Liver (tissue), 8 donors: ENCODE measurements at regions not wholly inside any gene's neighbourhood (a gene's known extent, or its start where the extent isn't known, plus 50 kb on each side); places are given as distances from the start of the nearest gene placed in this dataset.

ENCODE experiments used
- DNase-seq: peaks from one replicate; pipeline ENCODE4 v3.0.0-alpha.2; 2017; ENCODE audit warnings: low spot score
- H3K27ac ChIP-seq, 2 donors: one replicate each; pipeline ENCODE4 v1.7.0; 2013; ENCODE audit warnings: inconsistent platforms in 2 of 2, low read length in 2 of 2, control low read depth in 1 of 2, low read depth in 1 of 2, mild to moderate bottlenecking in 1 of 2
- H3K27me3 ChIP-seq, 4 donors: one replicate each; pipeline versions ENCODE4 v1.6.1 to v1.7.0; 2013; ENCODE audit warnings: low read length in 3 of 4, inconsistent platforms in 1 of 4, mild to moderate bottlenecking in 1 of 4, moderate library complexity in 1 of 4; ENCODE audit not compliant: control insufficient read depth in 4 of 4, insufficient read depth in 4 of 4
- H3K36me3 ChIP-seq, 4 donors: one replicate each; pipeline versions ENCODE4 v1.6.1 to v1.7.0; 2013; ENCODE audit warnings: low read length in 3 of 4, mild to moderate bottlenecking in 3 of 4, low read depth in 1 of 4, moderate library complexity in 1 of 4; ENCODE audit not compliant: control insufficient read depth in 4 of 4, insufficient read depth in 3 of 4
- H3K4me1 ChIP-seq, 4 donors: one replicate each; pipeline versions ENCODE4 v1.6.1 to v1.7.0; 2013; ENCODE audit warnings: low read length in 3 of 4, mild to moderate bottlenecking in 3 of 4, moderate library complexity in 1 of 4; ENCODE audit not compliant: control insufficient read depth in 4 of 4, insufficient read depth in 4 of 4
- H3K4me3 ChIP-seq, 3 donors: one replicate each; pipeline versions ENCODE4 v1.6.1 to v1.7.0; 2013; ENCODE audit warnings: low read length in 3 of 3, control low read depth in 1 of 3, low read depth in 1 of 3, mild to moderate bottlenecking in 1 of 3
- H3K9ac ChIP-seq, 2 donors: one replicate each; pipeline ENCODE4 v1.7.0; 2013; ENCODE audit warnings: low read length in 2 of 2, mild to moderate bottlenecking in 2 of 2, moderate library complexity in 2 of 2, control low read depth in 1 of 2, low read depth in 1 of 2
- H3K9me3 ChIP-seq, 4 donors: one replicate each; pipeline versions ENCODE4 v1.6.1 to v1.7.0; 2013; ENCODE audit warnings: low read length in 3 of 4; ENCODE audit not compliant: control insufficient read depth in 4 of 4
- EGR1 ChIP-seq, 2 donors: IDR thresholded peaks; 2 replicates each; pipeline ENCODE4 v1.6.1; 2016 to 2018; ENCODE audit warnings: antibody characterized with exemption in 2 of 2, low read depth in 2 of 2
- FOXA1 ChIP-seq: IDR thresholded peaks from 2 replicates; pipeline ENCODE4 v1.6.1; 2016; ENCODE audit warnings: antibody characterized with exemption
- FOXA2 ChIP-seq: IDR thresholded peaks from 2 replicates; pipeline ENCODE4 v1.6.1; 2016; ENCODE audit warnings: antibody characterized with exemption
- HNF4A ChIP-seq, 2 donors: conservative IDR thresholded peaks; 2 replicates each; pipeline ENCODE4 v1.6.1; 2016; ENCODE audit warnings: antibody characterized with exemption in 2 of 2, mild to moderate bottlenecking in 2 of 2
- HNF4G ChIP-seq: IDR thresholded peaks from 2 replicates; pipeline ENCODE4 v1.6.1; 2016; ENCODE audit warnings: antibody characterized with exemption
- NR2F2 ChIP-seq: IDR thresholded peaks from 2 replicates; pipeline ENCODE4 v1.6.1; 2016; ENCODE audit warnings: antibody characterized with exemption
- RAD21 ChIP-seq, 2 donors: IDR thresholded peaks; 2 replicates each; pipeline ENCODE4 v1.6.1; 2016; ENCODE audit warnings: antibody characterized with exemption in 2 of 2, mild to moderate bottlenecking in 2 of 2
- REST ChIP-seq: IDR thresholded peaks from 2 replicates; pipeline ENCODE4 v1.6.1; 2016; ENCODE audit warnings: antibody characterized with exemption, mild to moderate bottlenecking
- SP1 ChIP-seq: IDR thresholded peaks from 2 replicates; pipeline ENCODE4 v1.6.1; 2018; ENCODE audit warnings: antibody characterized with exemption, mild to moderate bottlenecking
- TAF1 ChIP-seq: conservative IDR thresholded peaks from 2 replicates; pipeline ENCODE4 v1.6.1; 2016; ENCODE audit warnings: antibody characterized with exemption, mild to moderate bottlenecking
- ZBTB33 ChIP-seq: IDR thresholded peaks from 2 replicates; pipeline ENCODE4 v1.6.1; 2016; ENCODE audit warnings: antibody characterized with exemption
- WGBS: extraction: QIAGEN DNeasy Blood & Tissue Kit; methylation state at CpG from one replicate; pipeline ENCODE4 v1.1.7; 2013; 5-methylcytosine and 5-hydroxymethylcytosine counted together
- TF ChIP-seq, protein P1 (sequence below): fragments of 150-350 bp; IDR thresholded peaks from 2 replicates; pipeline ENCODE4 v1.5.1; 2017; ENCODE audit warnings: improper control_type of control experiment, low read depth, low read length; ENCODE audit not compliant: missing input control
- TF ChIP-seq, protein P2 (sequence below): IDR thresholded peaks from 2 replicates; pipeline ENCODE4 v1.6.1; 2016; ENCODE audit warnings: antibody characterized with exemption
- donor health status: healthy.
- donor health status: healthy.
- donor health status: healthy.
- donor health status: healthy.
- donor health status: healthy.

GRCh38 chr21:41596241-41596925, 88.4 kb upstream of the TMPRSS2 start:
- Histone ChIP-seq H3K27ac (no peak overlapping the region), H3K36me3 (no peaks in the 10 kb centered on the region), H3K9ac (no peak overlapping the region), H3K4me1 (no peaks in the 10 kb centered on the region), H3K9me3 (no peaks in the 10 kb centered on the region), H3K4me3 (no peak overlapping the region), H3K27me3 (no peaks in the 10 kb centered on the region)
- DNase-seq = no peak
- WGBS = 94% methylated on average over 14 of the region's 14 CpGs
- TF ChIP-seq FOXA2 (no peak), TAF1 (no peak)

GRCh38 chr21:41594268-41594667, 86.3 kb upstream of the TMPRSS2 start:
- no peak overlapping the region for H3K9ac ChIP-seq
- H3K9me3 ChIP-seq = no peaks in the 10 kb centered on the region
- WGBS = 68% methylated on average over 5 of the region's 5 CpGs
- TF ChIP-seq FOXA2 = no peak
- TF ChIP-seq RAD21 (IDR thresholded peaks at IDR 0.05) = no peak
- TF ChIP-seq TAF1 = no peak
- TF ChIP-seq, protein P1, sequence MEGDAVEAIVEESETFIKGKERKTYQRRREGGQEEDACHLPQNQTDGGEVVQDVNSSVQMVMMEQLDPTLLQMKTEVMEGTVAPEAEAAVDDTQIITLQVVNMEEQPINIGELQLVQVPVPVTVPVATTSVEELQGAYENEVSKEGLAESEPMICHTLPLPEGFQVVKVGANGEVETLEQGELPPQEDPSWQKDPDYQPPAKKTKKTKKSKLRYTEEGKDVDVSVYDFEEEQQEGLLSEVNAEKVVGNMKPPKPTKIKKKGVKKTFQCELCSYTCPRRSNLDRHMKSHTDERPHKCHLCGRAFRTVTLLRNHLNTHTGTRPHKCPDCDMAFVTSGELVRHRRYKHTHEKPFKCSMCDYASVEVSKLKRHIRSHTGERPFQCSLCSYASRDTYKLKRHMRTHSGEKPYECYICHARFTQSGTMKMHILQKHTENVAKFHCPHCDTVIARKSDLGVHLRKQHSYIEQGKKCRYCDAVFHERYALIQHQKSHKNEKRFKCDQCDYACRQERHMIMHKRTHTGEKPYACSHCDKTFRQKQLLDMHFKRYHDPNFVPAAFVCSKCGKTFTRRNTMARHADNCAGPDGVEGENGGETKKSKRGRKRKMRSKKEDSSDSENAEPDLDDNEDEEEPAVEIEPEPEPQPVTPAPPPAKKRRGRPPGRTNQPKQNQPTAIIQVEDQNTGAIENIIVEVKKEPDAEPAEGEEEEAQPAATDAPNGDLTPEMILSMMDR = no peak
- no peak for TF ChIP-seq SP1
- no peak for TF ChIP-seq EGR1 (IDR thresholded peaks at IDR 0.05; ENCODE audit: low read depth in 2 of 2)
- no peak for TF ChIP-seq HNF4A (conservative IDR thresholded peaks at IDR 0.05)
- TF ChIP-seq, protein P2, sequence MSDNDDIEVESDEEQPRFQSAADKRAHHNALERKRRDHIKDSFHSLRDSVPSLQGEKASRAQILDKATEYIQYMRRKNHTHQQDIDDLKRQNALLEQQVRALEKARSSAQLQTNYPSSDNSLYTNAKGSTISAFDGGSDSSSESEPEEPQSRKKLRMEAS = no peak
- no peak for TF ChIP-seq FOXA1
- no peak for TF ChIP-seq HNF4G
- TF ChIP-seq REST = no peak
- no peak for TF ChIP-seq NR2F2
- no peak for TF ChIP-seq ZBTB33
- H3K27me3 ChIP-seq = no peaks in the 10 kb centered on the region
- no peak for DNase-seq
- no peak overlapping the region for H3K4me3 ChIP-seq
- H3K4me1 ChIP-seq = no peaks in the 10 kb centered on the region
- H3K27ac ChIP-seq = no peak overlapping the region
- H3K36me3 ChIP-seq = no peaks in the 10 kb centered on the region
